ENCODE measurements at regions not wholly inside any gene's neighbourhood (a gene's known extent, or its start where the extent isn't known, plus 50 kb on each side); places are given as distances from the start of the nearest gene placed in this dataset.

DNA sequence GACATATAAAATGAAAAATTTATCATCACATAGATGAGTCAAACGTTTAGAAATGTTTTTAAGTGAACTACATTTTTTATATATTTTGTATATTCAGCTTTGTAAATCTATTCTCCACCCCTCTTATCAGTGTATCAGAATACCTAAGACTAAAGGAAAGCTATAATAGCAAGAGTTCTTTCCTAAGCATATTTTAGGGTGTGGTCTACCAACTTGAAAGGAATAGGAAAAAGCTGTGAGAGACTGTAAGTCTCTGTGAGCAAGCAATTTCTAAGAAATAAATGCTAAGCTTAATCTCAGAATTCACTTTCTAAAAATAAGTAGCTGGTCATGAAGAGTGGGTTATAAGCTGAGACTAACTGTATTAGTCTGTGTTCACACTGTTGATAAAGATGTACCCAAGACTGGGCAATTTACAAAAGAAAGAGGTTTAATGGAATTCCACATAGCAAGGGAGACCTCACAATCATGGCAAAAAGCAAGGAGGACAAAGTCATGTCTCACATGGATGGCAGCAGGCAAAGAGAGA lies 175.4 kb upstream of the PREP start:
- POLR2A ChIA-PET = no interaction called here
- H3K4me3 ChIP-seq (ENCODE audit: low read depth, low read length) = no peak overlapping the region
- no peak for TF ChIP-seq SALL2 (tag by site-specific recombination; IDR thresholded peaks at IDR 0.05; ENCODE audit: borderline replicate concordance)
- no peak for TF ChIP-seq ZNF785 (tag by site-specific recombination; IDR thresholded peaks at IDR 0.05)
- TF ChIP-seq ZFHX2 (tag by site-specific recombination; conservative IDR thresholded peaks at IDR 0.05) = no peak
- TF ChIP-seq ZNF140 (tag by site-specific recombination; IDR thresholded peaks at IDR 0.05) = no peak
- no peak for TF ChIP-seq ZNF2 (tag by site-specific recombination; IDR thresholded peaks at IDR 0.05)
- TF ChIP-seq, protein P1, sequence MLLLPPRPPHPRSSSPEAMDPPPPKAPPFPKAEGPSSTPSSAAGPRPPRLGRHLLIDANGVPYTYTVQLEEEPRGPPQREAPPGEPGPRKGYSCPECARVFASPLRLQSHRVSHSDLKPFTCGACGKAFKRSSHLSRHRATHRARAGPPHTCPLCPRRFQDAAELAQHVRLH (tag by site-specific recombination; IDR thresholded peaks at IDR 0.05) = no peak
- TF ChIP-seq, protein P2, sequence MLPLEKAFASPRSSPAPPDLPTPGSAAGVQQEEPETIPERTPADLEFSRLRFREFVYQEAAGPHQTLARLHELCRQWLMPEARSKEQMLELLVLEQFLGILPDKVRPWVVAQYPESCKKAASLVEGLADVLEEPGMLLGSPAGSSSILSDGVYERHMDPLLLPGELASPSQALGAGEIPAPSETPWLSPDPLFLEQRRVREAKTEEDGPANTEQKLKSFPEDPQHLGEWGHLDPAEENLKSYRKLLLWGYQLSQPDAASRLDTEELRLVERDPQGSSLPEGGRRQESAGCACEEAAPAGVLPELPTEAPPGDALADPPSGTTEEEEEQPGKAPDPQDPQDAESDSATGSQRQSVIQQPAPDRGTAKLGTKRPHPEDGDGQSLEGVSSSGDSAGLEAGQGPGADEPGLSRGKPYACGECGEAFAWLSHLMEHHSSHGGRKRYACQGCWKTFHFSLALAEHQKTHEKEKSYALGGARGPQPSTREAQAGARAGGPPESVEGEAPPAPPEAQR (tag by site-specific recombination; IDR thresholded peaks at IDR 0.05) = no peak
- no peak for TF ChIP-seq ZNF155 (tag by site-specific recombination; IDR thresholded peaks at IDR 0.05)
- no peak for TF ChIP-seq ZNF768 (tag by site-specific recombination; IDR thresholded peaks at IDR 0.05)
- TF ChIP-seq, protein P3, sequence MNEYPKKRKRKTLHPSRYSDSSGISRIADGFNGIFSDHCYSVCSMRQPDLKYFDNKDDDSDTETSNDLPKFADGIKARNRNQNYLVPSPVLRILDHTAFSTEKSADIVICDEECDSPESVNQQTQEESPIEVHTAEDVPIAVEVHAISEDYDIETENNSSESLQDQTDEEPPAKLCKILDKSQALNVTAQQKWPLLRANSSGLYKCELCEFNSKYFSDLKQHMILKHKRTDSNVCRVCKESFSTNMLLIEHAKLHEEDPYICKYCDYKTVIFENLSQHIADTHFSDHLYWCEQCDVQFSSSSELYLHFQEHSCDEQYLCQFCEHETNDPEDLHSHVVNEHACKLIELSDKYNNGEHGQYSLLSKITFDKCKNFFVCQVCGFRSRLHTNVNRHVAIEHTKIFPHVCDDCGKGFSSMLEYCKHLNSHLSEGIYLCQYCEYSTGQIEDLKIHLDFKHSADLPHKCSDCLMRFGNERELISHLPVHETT (tag by site-specific recombination; IDR thresholded peaks at IDR 0.05) = no peak
- TF ChIP-seq ZSCAN16 (tag by site-specific recombination; IDR thresholded peaks at IDR 0.05) = no peak
- no peak for TF ChIP-seq ZNF544 (tag by site-specific recombination; IDR thresholded peaks at IDR 0.05)
- no peak for TF ChIP-seq KLF16 (tag by site-specific recombination; IDR thresholded peaks at IDR 0.05)
- TF ChIP-seq, protein P4, sequence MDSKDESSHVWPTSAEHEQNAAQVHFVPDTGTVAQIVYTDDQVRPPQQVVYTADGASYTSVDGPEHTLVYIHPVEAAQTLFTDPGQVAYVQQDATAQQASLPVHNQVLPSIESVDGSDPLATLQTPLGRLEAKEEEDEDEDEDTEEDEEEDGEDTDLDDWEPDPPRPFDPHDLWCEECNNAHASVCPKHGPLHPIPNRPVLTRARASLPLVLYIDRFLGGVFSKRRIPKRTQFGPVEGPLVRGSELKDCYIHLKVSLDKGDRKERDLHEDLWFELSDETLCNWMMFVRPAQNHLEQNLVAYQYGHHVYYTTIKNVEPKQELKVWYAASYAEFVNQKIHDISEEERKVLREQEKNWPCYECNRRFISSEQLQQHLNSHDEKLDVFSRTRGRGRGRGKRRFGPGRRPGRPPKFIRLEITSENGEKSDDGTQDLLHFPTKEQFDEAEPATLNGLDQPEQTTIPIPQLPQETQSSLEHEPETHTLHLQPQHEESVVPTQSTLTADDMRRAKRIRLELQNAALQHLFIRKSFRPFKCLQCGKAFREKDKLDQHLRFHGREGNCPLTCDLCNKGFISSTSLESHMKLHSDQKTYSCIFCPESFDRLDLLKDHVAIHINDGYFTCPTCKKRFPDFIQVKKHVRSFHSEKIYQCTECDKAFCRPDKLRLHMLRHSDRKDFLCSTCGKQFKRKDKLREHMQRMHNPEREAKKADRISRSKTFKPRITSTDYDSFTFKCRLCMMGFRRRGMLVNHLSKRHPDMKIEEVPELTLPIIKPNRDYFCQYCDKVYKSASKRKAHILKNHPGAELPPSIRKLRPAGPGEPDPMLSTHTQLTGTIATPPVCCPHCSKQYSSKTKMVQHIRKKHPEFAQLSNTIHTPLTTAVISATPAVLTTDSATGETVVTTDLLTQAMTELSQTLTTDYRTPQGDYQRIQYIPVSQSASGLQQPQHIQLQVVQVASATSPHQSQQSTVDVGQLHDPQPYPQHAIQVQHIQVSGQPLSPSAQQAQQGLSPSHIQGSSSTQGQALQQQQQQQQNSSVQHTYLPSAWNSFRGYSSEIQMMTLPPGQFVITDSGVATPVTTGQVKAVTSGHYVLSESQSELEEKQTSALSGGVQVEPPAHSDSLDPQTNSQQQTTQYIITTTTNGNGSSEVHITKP (tag by site-specific recombination; IDR thresholded peaks at IDR 0.05) = no peak
- no peak for TF ChIP-seq ZNF157 (tag by site-specific recombination; IDR thresholded peaks at IDR 0.05)
- TF ChIP-seq ZNF701 (tag by site-specific recombination; IDR thresholded peaks at IDR 0.05) = no peak
- no peak overlapping the region for H3K27ac ChIP-seq (ENCODE audit: extremely low read depth, low read depth, low read length)
- no peaks in the 10 kb centered on the region for H3K4me1 ChIP-seq (ENCODE audit: control insufficient read depth, insufficient read depth, low read length)
- CTCF ChIA-PET = no interaction called here
- no peaks in the 10 kb centered on the region for H3K36me3 ChIP-seq (ENCODE audit: control insufficient read depth in 2 of 2, insufficient read depth in 1 of 2, low read length in 2 of 2)
- H3K9me3 ChIP-seq (ENCODE audit: control insufficient read depth, insufficient read depth, low read depth, low read length) = no peaks in the 10 kb centered on the region

DNA sequence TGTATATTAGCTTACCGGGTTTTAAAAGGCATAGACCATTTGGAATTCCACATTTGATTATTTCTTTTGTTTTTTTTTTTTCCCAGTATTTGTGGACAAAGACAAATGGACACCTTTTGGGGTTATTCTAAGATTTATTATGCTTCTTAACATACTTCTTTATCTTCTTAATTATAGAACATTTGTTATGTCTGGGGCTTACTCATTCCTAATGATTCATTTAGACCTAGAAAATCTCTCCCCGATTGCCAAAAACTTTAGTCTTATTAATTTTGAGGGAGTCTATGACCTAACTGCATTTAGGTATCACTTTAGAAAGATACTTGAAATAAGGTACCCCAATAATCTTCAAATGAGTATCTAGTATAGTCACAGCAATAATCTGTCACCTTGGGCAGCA lies 170.7 kb upstream of the PREP start:
- Histone ChIP-seq H3K27ac (ENCODE audit: extremely low read depth, low read depth, low read length) (no peak overlapping the region), H3K9me3 (ENCODE audit: control insufficient read depth, insufficient read depth, low read depth, low read length) (no peaks in the 10 kb centered on the region), H3K36me3 (ENCODE audit: control insufficient read depth in 2 of 2, insufficient read depth in 1 of 2, low read length in 2 of 2) (no peaks in the 10 kb centered on the region), H3K4me3 (ENCODE audit: low read depth, low read length) (no peak overlapping the region), H3K4me1 (ENCODE audit: control insufficient read depth, insufficient read depth, low read length) (no peaks in the 10 kb centered on the region)
- CTCF ChIA-PET = interaction anchor here (0.6 to 0.9 kb wide), 3 partner anchors 16 to 228 kb away, joined by 3 to 4 read pairs (median 3); no protein-coding TSS in a partner anchor
- TF ChIP-seq ZNF596 (tag by site-specific recombination; IDR thresholded peaks at IDR 0.05) = no peak
- POLR2A ChIA-PET = no interaction called here
